ENCODE measurements at regions not wholly inside any gene's neighbourhood (a gene's known extent, or its start where the extent isn't known, plus 50 kb on each side); places are given as distances from the start of the nearest gene placed in this dataset.
A peak's percentile ranks its signal among the peaks of the same experiment; 100 is the strongest.

DNA sequence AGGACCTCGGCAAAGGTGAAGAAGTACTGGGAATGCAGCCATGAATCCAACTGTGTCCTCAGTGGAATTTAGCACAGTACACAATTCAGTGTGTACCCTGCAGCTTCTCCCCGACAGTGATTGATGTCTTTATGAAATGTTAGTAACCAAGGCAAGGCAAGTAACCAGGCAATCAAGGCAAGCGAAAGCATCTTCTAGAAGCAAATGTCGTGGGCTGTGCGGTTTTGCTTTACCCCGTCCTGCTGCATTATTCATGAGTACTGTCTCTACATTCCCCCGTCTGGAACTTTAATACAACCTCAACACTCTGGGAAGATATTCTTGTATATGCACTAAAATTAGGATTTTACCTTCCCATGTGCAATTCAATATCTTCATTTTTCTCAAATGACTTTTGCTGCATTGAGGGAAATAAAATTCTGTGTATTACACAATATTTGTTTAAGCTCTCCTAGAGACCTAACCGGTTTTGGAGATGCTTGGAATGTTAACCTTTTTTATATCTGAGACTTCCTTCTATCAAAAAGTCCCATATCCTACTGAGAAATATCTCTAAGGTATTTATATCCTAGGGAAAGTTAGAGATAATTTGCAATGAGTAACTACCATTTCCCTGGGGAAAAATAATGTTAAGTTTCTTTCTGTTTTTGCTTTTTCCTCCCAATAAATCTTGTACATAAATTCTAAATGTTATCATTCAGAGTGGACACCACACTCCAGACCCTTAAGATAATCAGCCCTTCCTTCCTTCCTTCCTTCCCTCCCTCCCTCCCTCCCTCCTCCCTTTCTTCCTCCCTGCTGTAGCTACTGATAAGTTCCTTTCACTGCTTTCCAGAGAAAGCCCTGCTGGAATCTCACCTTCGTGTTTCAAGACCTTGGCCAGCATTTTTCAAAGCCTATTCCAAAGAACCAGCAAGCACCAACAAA, 51.9 kb upstream of the ADORA2B start:
- no peaks in the 10 kb centered on the region for H3K27me3 ChIP-seq (ENCODE audit: control insufficient read depth in 3 of 3, insufficient read depth in 3 of 3, low read length in 2 of 3)
- peaks cover 0 to 10% (median 4%) of the 10 kb centered on the region in 5 donors for H3K4me1 ChIP-seq (ENCODE audit: control insufficient read depth in 5 of 5, insufficient read depth in 5 of 5, low read length in 5 of 5)
- no peak for TF ChIP-seq CTCF (IDR thresholded peaks at IDR 0.05; ENCODE audit: control extremely low read depth, extremely low read depth)
- ATAC-seq (ENCODE audit: insufficient read depth, low FRiP score) (peak; percentile 73), DNase-seq (peak in 2 of 3 donors; percentile 22 to 58)
- no peak overlapping the region for H3K9ac ChIP-seq (ENCODE audit: insufficient read depth in 1 of 2, low read length in 2 of 2)
- no peaks in the 10 kb centered on the region for H3K9me3 ChIP-seq (ENCODE audit: control insufficient read depth in 4 of 4, insufficient read depth in 3 of 4, low read length in 3 of 4)
- no peaks in the 10 kb centered on the region for H3K36me3 ChIP-seq (ENCODE audit: control insufficient read depth in 4 of 4, insufficient read depth in 4 of 4, low read length in 4 of 4)
- peak overlapping the region in 1 of 2 donors; percentile 45 for H3K27ac ChIP-seq (ENCODE audit: low read depth in 1 of 2, low read length in 1 of 2)
- WGBS, 2 donors = 53 to 72% methylated on average over 9 of the region's 9 CpGs
- no peak overlapping the region for H3K4me3 ChIP-seq

DNA sequence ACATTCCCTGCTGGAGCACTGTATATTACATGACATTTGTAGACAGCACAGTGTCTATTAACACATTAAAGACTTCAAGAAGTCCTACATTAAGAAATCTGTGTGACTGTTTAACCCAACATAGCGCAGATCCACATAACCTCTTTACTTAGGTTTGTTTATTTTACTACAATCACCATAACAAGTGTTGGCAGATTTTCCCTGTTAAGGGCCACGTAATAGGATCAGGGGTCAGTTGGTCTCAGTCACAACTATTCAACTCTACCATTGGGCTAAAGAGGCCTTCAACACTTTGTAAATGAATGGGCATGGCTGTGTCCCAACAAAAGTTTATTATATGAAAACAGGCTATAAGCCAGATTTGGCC, 51.3 kb upstream of the ADORA2B start:
- DNase-seq (peak in 1 of 3 donors; percentile 32), ATAC-seq (ENCODE audit: insufficient read depth, low FRiP score) (no peak)
- H3K27me3 ChIP-seq (ENCODE audit: control insufficient read depth in 3 of 3, insufficient read depth in 3 of 3, low read length in 2 of 3) = no peaks in the 10 kb centered on the region
- H3K9me3 ChIP-seq (ENCODE audit: control insufficient read depth in 4 of 4, insufficient read depth in 3 of 4, low read length in 3 of 4) = no peaks in the 10 kb centered on the region
- no peak overlapping the region for H3K4me3 ChIP-seq
- peaks cover 0 to 10% (median 4%) of the 10 kb centered on the region in 5 donors for H3K4me1 ChIP-seq (ENCODE audit: control insufficient read depth in 5 of 5, insufficient read depth in 5 of 5, low read length in 5 of 5)
- H3K36me3 ChIP-seq (ENCODE audit: control insufficient read depth in 4 of 4, insufficient read depth in 4 of 4, low read length in 4 of 4) = no peaks in the 10 kb centered on the region
- H3K9ac ChIP-seq (ENCODE audit: insufficient read depth in 1 of 2, low read length in 2 of 2) = no peak overlapping the region
- 43 to 73% methylated on average over 2 of the region's 2 CpGs for WGBS, 2 donors
- H3K27ac ChIP-seq (ENCODE audit: low read depth in 1 of 2, low read length in 1 of 2) = peak overlapping the region in 1 of 2 donors; percentile 86
- TF ChIP-seq CTCF (IDR thresholded peaks at IDR 0.05; ENCODE audit: control extremely low read depth, extremely low read depth) = no peak

DNA sequence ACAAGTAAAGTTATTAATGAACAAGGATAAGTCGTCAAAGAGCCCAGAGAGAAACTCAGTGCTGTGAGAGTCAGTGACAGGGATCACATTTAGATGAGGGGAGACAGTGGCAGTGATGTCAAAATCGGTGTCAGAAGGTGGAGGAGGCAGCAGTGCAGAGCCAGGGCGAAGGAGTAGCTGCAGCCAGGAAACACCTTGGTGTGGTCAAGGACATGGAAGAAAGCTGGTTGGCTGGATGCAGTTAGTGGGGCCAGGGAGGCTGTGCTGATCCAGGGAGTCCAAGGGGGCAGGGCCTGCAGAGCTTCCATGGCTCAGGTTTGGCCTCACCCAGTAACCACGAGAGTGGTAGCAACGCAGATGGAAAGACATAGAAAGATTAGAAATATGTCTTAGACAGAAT, 50.7 kb upstream of the ADORA2B start:
- Histone ChIP-seq H3K4me1 (ENCODE audit: control insufficient read depth in 5 of 5, insufficient read depth in 5 of 5, low read length in 5 of 5) (peaks cover 0 to 10% (median 4%) of the 10 kb centered on the region in 5 donors), H3K36me3 (ENCODE audit: control insufficient read depth in 4 of 4, insufficient read depth in 4 of 4, low read length in 4 of 4) (no peaks in the 10 kb centered on the region), H3K4me3 (no peak overlapping the region), H3K27ac (ENCODE audit: low read depth in 1 of 2, low read length in 1 of 2) (peak overlapping the region in 1 of 2 donors; percentile 86), H3K9ac (ENCODE audit: insufficient read depth in 1 of 2, low read length in 2 of 2) (no peak overlapping the region), H3K9me3 (ENCODE audit: control insufficient read depth in 4 of 4, insufficient read depth in 3 of 4, low read length in 3 of 4) (no peaks in the 10 kb centered on the region), H3K27me3 (ENCODE audit: control insufficient read depth in 3 of 3, insufficient read depth in 3 of 3, low read length in 2 of 3) (no peaks in the 10 kb centered on the region)
- DNase-seq (no peak), ATAC-seq (ENCODE audit: insufficient read depth, low FRiP score) (no peak)
- WGBS, 2 donors = 66 to 78% methylated on average over 5 of the region's 5 CpGs
- TF ChIP-seq CTCF (IDR thresholded peaks at IDR 0.05; ENCODE audit: control extremely low read depth, extremely low read depth) = no peak

All from lung (tissue), 11 donors.